Endometrium (tissue), 2 donors: ENCODE measurements at regions not wholly inside any gene's neighbourhood (a gene's known extent, or its start where the extent isn't known, plus 50 kb on each side); places are given as distances from the start of the nearest gene placed in this dataset.

Experiments used
- FAIRE-seq: peaks from 2 replicates; lab custom pipeline; 2012; peaks lifted over from hg19 to GRCh38; lab: Jason Lieb, UNC
- donor health status: control.
- donor health status: control.

GRCh38 chr1:61627365-61627764 is 97.6 kb downstream of the TM2D1 start:
- no peak for FAIRE-seq

- FAIRE-seq, result no peak
Measured at GRCh38 chr1:61626816-61627215, 98.1 kb downstream of the TM2D1 start.

GRCh38 chr1:61623852-61624251 is 101.1 kb downstream of the TM2D1 start:
- FAIRE-seq, result no peak

- FAIRE-seq, result no peak
Measured at GRCh38 chr1:61620536-61620935, 104.4 kb downstream of the TM2D1 start.

- FAIRE-seq, result no peak
Measured at GRCh38 chr1:61618755-61619154, 106.2 kb downstream of the TM2D1 start.

GRCh38 chr1:61618193-61618592 is 106.7 kb downstream of the TM2D1 start:
- no peak for FAIRE-seq

GRCh38 chr1:61616830-61617229 is 108.1 kb downstream of the TM2D1 start:
- FAIRE-seq, result no peak

GRCh38 chr1:61612602-61613001 is 112.3 kb downstream of the TM2D1 start:
- FAIRE-seq, result no peak

GRCh38 chr1:61609040-61609439 is 115.9 kb downstream of the TM2D1 start:
- FAIRE-seq, result no peak

- FAIRE-seq, result no peak
Measured at GRCh38 chr1:61607448-61607847, 117.5 kb downstream of the TM2D1 start.

- no peak for FAIRE-seq
Measured at GRCh38 chr1:61606448-61607312, 118.3 kb downstream of the TM2D1 start.

- no peak for FAIRE-seq
Measured at GRCh38 chr1:61605607-61606321, 119.2 kb downstream of the TM2D1 start.

- FAIRE-seq, result no peak
Measured at GRCh38 chr1:61604684-61605083, 120.3 kb downstream of the TM2D1 start.

GRCh38 chr1:61604261-61604660 is 120.7 kb downstream of the TM2D1 start:
- FAIRE-seq, result no peak

- no peak for FAIRE-seq
Measured at GRCh38 chr1:61602663-61603062, 122.3 kb downstream of the TM2D1 start.

- FAIRE-seq, result no peak
Measured at GRCh38 chr1:61597601-61598000, 127.3 kb downstream of the TM2D1 start.

GRCh38 chr1:61593331-61593730 is 131.6 kb downstream of the TM2D1 start:
- FAIRE-seq, result no peak

GRCh38 chr1:61591351-61591750 is 133.6 kb downstream of the TM2D1 start:
- FAIRE-seq, result no peak

GRCh38 chr1:61588736-61589672 is 135.9 kb downstream of the TM2D1 start:
- no peak for FAIRE-seq

GRCh38 chr1:61585714-61586113 is 139.2 kb downstream of the TM2D1 start:
- FAIRE-seq, result no peak

- FAIRE-seq, result no peak
Measured at GRCh38 chr1:61583703-61584102, 141.2 kb downstream of the TM2D1 start.

- FAIRE-seq, result no peak
Measured at GRCh38 chr1:61581251-61581650, 143.7 kb downstream of the TM2D1 start.
